ENCODE measurements at regions not wholly inside any gene's neighbourhood (a gene's known extent, or its start where the extent isn't known, plus 50 kb on each side); places are given as distances from the start of the nearest gene placed in this dataset.

- no peak for TF ChIP-seq CTCF (IDR thresholded peaks at IDR 0.05; ENCODE audit: borderline replicate concordance, extremely low read depth, insufficient read depth)
- peak in 3 of 5 donors; percentile 15 to 59 (median 54) for DNase-seq
- FAIRE-seq: no peak
- Histone ChIP-seq H3K27ac (ENCODE audit: low read depth in 2 of 2, low read length in 2 of 2) (no peak overlapping the region), H3K27me3 (ENCODE audit: control insufficient read depth, insufficient read depth, low read length) (no peaks in the 10 kb centered on the region), H3K4me3 (ENCODE audit: low read length in 3 of 3) (no peak overlapping the region), H3K36me3 (ENCODE audit: control insufficient read depth in 2 of 3, insufficient read depth in 3 of 3, low read length in 3 of 3) (no peaks in the 10 kb centered on the region), H3K4me1 (ENCODE audit: control insufficient read depth in 2 of 3, insufficient read depth in 2 of 3, low read depth in 1 of 3, low read length in 3 of 3) (no peaks in the 10 kb centered on the region), H3K9me3 (ENCODE audit: control insufficient read depth in 2 of 3, insufficient read depth in 1 of 3, low read length in 3 of 3) (no peaks in the 10 kb centered on the region), H3K9ac (ENCODE audit: low read length in 3 of 3) (no peak overlapping the region)
- intact Hi-C loops (cut with DNase I): no loop called here
Measured at GRCh38 chr15:46441294-46442062, 806.6 kb downstream of the SQOR start.

DNA sequence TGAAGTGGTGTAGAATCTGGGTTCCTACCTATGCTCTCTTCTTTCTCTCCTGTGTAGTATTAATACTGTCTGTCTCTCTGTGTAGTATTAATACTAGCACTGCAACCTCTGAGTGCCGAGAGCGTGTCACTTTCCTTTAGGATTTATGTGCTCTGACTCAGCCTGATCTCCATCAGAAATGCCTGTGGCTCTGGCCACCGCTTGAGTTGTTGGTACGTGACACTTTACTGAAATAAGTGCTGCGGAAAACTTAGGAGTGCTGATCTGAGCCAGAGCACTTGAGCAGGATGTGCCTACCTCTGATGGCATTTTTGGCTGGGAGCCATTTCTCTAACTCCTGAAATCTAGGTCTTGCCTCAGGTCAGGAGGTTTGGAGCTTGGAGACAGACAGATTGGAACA lies 807.4 kb downstream of the SQOR start:
- Histone ChIP-seq H3K27ac (ENCODE audit: low read depth in 2 of 2, low read length in 2 of 2) (no peak overlapping the region), H3K4me1 (ENCODE audit: control insufficient read depth in 2 of 3, insufficient read depth in 2 of 3, low read depth in 1 of 3, low read length in 3 of 3) (no peaks in the 10 kb centered on the region), H3K36me3 (ENCODE audit: control insufficient read depth in 2 of 3, insufficient read depth in 3 of 3, low read length in 3 of 3) (no peaks in the 10 kb centered on the region), H3K27me3 (ENCODE audit: control insufficient read depth, insufficient read depth, low read length) (no peaks in the 10 kb centered on the region), H3K9me3 (ENCODE audit: control insufficient read depth in 2 of 3, insufficient read depth in 1 of 3, low read length in 3 of 3) (no peaks in the 10 kb centered on the region), H3K4me3 (ENCODE audit: low read length in 3 of 3) (no peak overlapping the region), H3K9ac (ENCODE audit: low read length in 3 of 3) (no peak overlapping the region)
- FAIRE-seq: no peak
- TF ChIP-seq CTCF (IDR thresholded peaks at IDR 0.05; ENCODE audit: borderline replicate concordance, extremely low read depth, insufficient read depth): no peak
- intact Hi-C loops (cut with DNase I): no loop called here
- peak in 4 of 5 donors; percentile 10 to 64 (median 28) for DNase-seq

GRCh38 chr15:46442901-46443590 lies 808.2 kb downstream of the SQOR start:
- H3K36me3 ChIP-seq (ENCODE audit: control insufficient read depth in 2 of 3, insufficient read depth in 3 of 3, low read length in 3 of 3): no peaks in the 10 kb centered on the region
- intact Hi-C loops (cut with DNase I): no loop called here
- no peaks in the 10 kb centered on the region for H3K4me1 ChIP-seq (ENCODE audit: control insufficient read depth in 2 of 3, insufficient read depth in 2 of 3, low read depth in 1 of 3, low read length in 3 of 3)
- TF ChIP-seq CTCF (IDR thresholded peaks at IDR 0.05; ENCODE audit: borderline replicate concordance, extremely low read depth, insufficient read depth): no peak
- H3K4me3 ChIP-seq (ENCODE audit: low read length in 3 of 3): no peak overlapping the region
- no peak overlapping the region for H3K27ac ChIP-seq (ENCODE audit: low read depth in 2 of 2, low read length in 2 of 2)
- FAIRE-seq (no peak), DNase-seq (peak in 2 of 5 donors; percentile 32 to 54)
- no peaks in the 10 kb centered on the region for H3K27me3 ChIP-seq (ENCODE audit: control insufficient read depth, insufficient read depth, low read length)
- no peaks in the 10 kb centered on the region for H3K9me3 ChIP-seq (ENCODE audit: control insufficient read depth in 2 of 3, insufficient read depth in 1 of 3, low read length in 3 of 3)
- H3K9ac ChIP-seq (ENCODE audit: low read length in 3 of 3): no peak overlapping the region
